COR-L47 (cell line): ENCODE measurements at regions not wholly inside any gene's neighbourhood (a gene's known extent, or its start where the extent isn't known, plus 50 kb on each side); places are given as distances from the start of the nearest gene placed in this dataset.
"Not testable (repeated sequence)": the region's sequence is repeated elsewhere in the genome, so short reads cannot be mapped to it uniquely, and the experiment has no call there.

Experiments
- DNase-seq: peaks from one replicate; lab custom pipeline; 2025; lab: John Stamatoyannopoulos, UW

DNA sequence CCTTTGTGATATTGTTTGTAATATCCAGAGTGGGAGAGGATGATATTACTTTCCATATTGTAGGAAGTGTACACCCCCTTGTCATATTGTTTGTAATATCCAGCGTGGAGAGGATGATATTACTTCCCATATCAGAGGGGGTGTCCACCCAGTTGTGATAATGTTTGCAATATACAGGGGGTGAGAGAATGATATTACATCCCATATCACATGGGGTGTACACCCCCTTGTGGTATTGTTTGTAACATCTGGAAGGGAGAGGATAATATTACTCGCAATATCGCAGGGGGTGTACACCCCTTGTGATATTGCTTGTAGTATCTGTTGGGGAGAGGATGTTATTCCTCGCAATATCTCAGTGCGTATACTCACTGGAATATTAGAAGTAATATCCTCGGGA is 61.5 kb downstream of the PRSS23 start:
- DNase-seq: no peak

DNA sequence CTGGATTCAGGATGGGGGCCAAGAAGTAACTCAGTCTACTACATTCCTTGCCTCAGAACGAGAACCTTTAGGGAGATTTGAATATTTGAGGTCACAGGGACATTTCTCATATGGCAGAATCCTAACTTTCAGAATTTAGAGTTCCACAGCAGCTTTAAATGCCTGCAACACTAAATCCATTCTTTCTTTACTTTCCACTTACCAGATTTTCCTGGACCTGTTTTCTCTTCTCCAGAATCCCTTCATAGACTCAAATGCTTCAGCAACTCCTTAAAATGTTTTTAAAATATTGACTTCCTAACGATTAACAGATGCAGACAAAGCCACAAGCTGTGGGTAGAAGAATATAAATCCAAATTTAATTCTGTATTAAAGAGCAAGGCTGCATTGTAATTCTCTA is 63.1 kb downstream of the PRSS23 start:
- DNase-seq: no peak

DNA sequence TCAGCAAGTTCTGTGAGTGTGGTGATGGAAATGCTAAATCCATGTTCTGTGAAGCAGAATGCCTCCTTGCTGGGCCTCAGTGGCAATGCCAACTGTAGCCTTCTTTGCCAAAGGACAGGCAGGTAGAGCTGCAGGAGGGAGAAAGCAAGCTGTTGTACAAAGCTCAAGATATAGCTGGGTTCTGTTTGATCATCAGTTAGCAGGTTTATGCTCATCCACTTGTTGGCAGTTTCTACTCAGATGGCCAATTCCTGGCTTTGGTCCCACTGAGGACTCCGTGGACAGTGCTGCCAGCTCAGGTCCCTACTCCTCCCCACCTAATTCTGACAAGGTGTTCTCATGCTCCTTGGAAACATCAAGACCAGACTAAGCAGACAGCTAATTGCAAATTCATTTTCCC is 65.1 kb downstream of the PRSS23 start:
- no peak for DNase-seq

DNA sequence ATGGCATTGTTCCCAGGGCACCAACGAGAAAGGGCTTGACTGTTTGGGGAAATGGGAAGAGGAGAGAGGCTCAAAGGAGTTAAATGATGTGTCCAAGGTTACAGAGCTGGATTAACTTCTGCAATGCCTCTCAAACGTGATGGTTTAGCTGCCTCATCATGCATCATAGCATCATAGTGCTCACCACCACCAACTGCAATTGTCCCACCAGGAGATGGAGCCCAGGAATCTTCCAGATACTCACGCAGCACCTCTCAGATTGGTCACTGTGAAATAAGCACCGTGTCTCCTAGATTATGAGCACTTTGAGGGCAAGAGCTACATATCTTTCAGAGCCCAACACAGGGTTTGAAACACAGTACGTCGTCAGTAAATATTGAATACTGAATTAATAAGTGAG is 69.2 kb downstream of the PRSS23 start:
- DNase-seq: no peak

DNA sequence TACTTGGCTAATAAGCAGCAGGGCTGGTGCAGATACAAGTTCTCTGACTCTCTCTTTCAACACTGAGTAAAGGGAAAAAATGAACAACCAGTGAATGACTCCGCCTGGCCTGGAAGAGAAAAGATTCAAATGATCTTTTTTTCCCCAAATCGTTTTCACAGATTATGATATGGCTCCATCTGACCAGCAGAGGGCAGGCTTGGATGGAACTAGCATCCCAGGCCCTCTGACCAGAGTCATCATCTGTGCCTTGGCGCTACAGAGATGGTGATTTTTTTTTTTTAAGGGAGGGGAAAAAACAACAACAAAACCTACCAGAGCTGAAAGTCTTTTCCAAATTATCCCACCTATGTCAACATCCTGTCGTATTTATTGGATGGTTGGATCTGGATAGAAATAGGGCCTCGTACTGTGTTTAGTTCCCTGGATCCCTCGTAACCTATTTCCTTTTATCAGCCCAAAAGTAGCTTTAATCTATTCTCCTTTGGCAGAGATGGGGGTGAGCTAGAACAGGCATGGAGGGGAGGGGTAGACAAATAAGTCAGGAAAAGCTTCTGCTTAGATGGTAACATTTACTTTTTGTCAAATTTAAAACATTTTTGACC is 69.7 kb downstream of the PRSS23 start:
- peak; percentile 40 for DNase-seq

DNA sequence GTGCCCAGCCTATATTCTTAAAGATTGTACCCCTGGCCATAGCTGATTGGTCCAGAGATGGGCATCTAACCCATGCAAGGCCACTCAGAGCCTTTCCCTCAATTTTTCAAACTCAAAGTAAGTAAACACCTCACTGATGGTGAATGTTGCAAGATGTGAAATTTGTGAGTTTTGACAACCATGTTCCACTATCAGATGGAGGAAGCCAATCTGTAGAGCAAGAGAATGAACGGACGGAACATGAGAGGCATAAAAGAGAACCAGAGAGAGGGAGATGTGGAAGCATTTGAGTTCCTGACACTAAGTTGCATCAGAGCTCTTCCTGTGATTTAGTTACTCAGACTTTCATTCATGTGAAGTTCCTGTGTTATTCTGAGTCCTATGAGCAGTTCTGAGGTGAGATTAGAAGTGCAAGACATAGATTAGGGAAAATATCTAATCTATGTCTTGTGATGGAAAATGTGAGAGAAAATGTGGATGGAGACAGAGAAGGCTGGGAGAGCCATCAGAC is 73.3 kb downstream of the PRSS23 start:
- DNase-seq: no peak

DNA sequence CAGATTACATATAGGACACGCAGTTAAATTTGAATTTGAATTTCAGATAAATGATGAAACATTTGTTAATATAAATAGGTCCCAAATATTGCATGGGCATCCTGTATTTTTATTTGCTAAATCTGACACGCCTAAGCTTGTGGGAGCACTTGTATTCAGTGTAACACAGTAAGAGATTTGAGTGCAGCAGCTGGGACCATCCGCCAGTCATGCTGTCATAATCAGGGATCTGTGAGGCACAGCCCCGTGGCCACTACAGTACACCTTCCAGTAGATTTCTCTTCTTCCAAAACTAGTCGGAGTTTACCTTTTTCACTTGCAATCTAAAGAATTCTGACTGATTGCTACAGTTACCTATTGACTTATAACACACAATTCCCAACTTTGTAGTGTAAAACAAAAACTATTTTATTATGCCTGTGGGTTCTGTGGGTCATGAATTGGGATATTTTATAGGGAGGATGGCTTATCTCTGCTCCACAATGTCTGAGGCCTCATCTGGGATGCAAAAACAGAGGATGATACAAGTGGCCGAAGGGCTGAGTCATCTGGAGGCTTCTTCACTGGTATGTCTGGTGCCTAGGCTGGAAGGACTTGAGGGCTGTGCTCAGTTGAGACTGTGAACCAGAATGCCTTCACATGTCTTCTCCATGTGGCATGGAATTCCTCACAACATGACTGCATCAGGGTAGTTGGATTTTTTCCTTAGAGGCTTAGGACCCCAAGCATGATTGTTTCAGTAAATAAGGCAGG is 74.1 kb downstream of the PRSS23 start:
- no peak for DNase-seq

DNA sequence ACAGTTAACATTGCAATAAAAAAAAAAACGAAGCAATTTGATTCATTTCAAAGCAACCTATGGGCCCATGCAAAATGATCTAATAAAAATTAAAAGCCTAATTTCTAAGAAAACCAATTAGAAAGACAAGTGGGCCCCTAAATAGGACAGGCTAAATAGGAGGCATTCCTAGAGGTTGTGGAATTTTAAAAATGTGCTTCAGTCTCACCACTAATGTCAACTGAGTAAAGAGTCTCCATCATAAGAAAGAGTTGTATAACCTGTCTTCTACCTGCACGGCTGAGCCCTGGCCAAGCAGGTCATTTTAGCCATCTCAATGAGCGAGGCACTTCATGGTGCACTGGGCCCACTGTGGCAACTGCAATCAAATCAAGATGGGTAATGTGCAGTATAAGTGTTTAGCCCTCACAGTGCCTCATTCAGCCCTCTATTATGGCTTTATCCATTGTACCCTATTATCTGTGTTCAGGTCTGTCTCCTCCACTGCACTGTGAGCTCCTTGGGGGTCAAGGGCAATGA is 76.4 kb downstream of the PRSS23 start:
- no peak for DNase-seq

DNA sequence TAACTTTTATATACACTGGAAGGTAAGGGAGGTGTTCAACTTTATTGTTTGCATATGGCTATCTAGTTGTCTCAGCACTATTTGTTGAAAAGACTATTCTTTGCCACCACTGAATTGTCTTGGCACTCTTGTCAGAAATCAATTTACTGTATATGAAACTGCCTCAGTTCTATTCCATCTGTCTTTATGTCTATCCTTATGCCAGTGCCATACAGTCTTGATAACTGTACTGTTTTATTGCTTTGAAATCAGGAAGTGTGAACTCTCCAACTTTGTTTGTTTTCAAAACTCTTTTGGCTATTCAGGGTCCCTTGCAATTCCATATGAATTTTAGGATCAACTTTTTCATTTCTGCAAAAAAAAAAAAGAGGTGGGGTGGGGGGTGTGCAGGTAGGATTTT is 77.2 kb downstream of the PRSS23 start:
- no peak for DNase-seq

DNA sequence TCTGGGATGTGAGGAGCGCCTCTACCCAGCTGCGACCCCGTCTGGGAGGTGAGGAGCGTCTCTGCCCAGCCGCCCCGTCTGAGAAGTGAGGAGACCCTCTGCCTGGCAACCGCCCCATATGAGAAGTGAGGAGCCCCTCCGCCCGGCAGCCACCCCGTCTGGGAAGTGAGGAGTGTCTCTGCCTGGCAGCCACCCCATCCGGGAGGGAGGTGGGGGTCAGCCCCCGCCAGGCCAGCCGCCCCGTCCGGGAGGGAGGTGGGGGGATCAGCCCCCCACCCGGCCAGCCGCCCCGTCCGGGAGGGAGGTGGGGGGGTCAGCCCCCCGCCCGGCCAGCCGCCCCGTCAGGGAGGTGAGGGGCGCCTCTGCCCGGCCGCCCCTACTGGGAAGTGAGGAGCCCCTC is 76.0 kb downstream of the FZD4 start:
- DNase-seq: not testable (repeated sequence)

DNA sequence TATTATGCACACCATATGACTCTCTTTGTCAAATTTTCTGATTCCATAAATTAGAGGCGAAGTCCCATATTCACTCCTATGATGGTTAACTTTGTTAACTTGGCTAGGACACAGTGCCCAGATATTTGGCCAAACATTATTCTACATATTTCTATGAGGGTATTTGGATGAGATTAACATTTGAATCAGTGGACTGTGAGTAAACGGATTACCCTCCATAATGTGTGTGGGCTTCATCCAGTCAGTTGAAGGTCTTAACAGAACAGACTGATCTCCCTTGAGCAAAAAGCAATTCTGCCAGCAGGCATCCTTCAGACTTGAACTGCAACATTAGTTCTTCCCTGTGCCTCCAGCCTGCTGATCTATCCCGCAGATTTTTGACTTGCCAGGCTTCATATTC is 69.9 kb downstream of the FZD4 start:
- no peak for DNase-seq

DNA sequence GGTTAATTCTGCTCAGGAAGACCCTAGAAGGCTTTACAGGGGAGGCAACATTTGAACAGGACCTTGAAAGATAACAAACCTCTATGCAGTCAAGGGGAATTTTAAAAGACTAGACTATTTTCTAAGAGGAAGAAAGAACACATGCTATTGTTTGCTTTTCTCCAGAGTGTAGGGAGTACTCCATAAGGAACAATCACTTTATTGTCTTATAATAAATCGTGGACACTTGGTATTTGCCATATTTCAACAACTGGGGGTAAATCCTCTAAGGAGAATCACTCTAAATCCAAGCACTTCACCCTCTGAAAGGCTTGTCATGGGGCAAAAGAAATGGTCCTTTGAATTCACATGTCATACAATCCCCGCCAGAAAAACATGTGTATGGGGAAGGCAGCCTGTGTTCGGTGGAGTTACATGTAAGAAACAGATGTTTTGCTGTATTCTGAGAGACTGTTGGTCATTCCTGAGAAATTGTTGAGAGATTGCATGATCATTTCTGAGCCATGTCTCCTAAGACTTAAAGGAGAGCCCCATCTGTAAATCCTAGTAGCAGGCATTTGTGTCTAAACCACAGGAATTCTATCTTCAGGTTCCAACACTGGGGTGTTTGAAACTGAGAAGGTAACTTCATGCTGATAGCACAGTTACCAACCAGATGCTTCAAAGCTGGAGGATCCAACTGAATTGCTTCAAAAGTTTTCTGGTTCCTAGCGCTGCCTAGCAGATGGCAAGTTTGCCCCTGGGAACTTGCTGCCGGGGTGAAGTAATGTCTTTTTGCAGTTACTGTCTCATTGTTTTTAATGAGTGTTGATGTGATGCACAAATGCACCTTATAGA is 66.8 kb downstream of the FZD4 start:
- DNase-seq: no peak

DNA sequence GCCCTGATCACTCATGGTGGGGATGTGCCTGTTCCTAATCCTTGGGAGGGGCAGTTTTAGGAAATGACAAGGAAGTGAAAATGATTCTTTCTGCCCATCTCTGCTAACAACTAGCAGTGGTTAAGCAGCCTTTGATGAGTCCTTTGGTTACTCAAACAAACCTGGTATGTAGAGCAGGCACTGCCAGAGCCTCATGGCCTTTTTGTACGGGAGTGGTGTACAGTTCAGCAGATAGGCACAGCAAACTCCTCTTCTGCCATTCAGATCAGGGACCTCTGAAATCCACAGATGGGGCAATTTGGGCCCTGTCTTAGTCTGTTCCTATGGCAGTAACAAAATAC is 66.2 kb downstream of the FZD4 start:
- no peak for DNase-seq

DNA sequence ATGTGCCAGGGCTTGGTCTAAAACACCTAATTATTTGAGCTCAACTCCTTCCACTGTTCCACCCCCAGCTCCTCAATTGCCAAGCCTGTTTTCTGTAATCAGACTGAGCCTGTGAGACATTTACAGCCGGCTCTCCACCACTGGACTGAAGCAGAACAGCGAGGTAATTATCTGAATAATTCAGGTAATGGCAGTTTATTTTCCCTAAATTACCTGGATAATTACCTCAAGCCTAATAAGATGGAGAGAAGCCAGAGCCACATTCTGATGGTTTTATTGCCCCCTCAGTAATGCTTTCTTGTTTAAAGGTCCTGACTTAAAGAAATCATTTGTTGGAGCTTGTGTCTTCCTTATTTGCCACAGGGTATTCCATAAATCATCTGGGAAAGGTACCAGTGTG is 64.2 kb downstream of the FZD4 start:
- peak; percentile 32 for DNase-seq

DNA sequence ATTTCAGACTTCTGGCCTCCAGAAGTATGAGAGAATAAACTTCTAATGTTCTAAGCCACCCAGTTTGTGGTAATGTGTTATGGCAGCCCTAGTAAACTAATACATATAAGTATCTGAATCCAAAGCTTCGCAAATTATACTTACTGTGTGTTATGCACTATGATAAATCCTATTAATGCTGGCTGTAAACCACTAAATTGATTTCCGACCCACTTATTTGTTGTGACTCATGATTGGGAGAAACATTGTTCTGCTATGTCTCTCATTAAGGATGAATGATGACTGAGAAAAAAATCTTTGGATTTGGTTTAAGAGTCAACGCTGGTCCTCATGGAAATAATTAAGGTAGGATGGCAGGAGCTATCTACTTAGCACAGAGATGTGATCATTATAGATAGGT is 62.0 kb downstream of the FZD4 start:
- no peak for DNase-seq
